ENCODE measurements at regions not wholly inside any gene's neighbourhood (a gene's known extent, or its start where the extent isn't known, plus 50 kb on each side); places are given as distances from the start of the nearest gene placed in this dataset.

DNA sequence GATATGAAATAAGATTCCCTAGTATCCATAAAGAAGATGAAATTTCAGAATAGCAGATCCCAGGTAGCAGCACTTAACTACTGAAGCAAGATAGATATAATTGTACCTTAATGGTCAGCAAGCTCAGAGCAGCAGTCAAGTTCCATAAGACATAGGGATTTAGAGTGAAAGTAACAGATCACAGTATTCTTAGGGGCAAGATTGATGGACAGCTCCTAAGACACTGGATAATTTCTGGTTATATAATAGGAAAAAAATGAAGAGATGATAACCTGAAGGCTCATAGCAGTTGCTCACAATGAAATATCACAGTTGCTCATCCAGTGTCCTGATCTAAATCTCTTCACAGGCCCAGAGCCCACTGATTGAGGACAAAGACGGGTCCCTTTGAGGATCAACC is 66.0 kb downstream of the SLC30A10 start:
- H2AK9ac ChIP-seq (replicated peaks; ENCODE audit: low read depth, low read length, poor library complexity), result no peak overlapping the region
- H2BK20ac ChIP-seq (ENCODE audit: low read depth, low read length), result no peak overlapping the region
- H3K9me1 ChIP-seq (ENCODE audit: insufficient read depth, low read length), result no peaks in the 10 kb centered on the region
- H3K9ac ChIP-seq (ENCODE audit: low read depth, low read length), result no peak overlapping the region
- no peak overlapping the region for H2AK5ac ChIP-seq (ENCODE audit: low read depth, low read length)
- ATAC-seq (ENCODE audit: low read depth) (no peak), DNase-seq (no peak)
- TF ChIP-seq, protein P1, sequence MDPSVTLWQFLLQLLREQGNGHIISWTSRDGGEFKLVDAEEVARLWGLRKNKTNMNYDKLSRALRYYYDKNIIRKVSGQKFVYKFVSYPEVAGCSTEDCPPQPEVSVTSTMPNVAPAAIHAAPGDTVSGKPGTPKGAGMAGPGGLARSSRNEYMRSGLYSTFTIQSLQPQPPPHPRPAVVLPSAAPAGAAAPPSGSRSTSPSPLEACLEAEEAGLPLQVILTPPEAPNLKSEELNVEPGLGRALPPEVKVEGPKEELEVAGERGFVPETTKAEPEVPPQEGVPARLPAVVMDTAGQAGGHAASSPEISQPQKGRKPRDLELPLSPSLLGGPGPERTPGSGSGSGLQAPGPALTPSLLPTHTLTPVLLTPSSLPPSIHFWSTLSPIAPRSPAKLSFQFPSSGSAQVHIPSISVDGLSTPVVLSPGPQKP (IDR thresholded peaks at IDR 0.05; ENCODE audit: borderline replicate concordance, low read depth, low read length), result no peak
- TF ChIP-seq CHD1 (IDR thresholded peaks at IDR 0.05; ENCODE audit: low read depth, low read length) (no peak), NFE2L2 (IDR thresholded peaks at IDR 0.05; ENCODE audit: low read depth, low read length) (no peak), MAFK (IDR thresholded peaks at IDR 0.05; ENCODE audit: low read depth, low read length) (no peak), CEBPB (IDR thresholded peaks at IDR 0.05; ENCODE audit: low read depth, low read length) (no peak), RCOR1 (IDR thresholded peaks at IDR 0.05; ENCODE audit: insufficient replicate concordance, low read length) (no peak), MAZ (IDR thresholded peaks at IDR 0.05; ENCODE audit: borderline replicate concordance, low read depth, low read length) (no peak), POLR2A (IDR thresholded peaks at IDR 0.05; ENCODE audit: low read depth, low read length) (no peak), BHLHE40 (IDR thresholded peaks at IDR 0.05; ENCODE audit: low read depth, low read length) (no peak), SMC3 (IDR thresholded peaks at IDR 0.05; ENCODE audit: low read depth, low read length) (no peak)
- TF ChIP-seq, protein P2, sequence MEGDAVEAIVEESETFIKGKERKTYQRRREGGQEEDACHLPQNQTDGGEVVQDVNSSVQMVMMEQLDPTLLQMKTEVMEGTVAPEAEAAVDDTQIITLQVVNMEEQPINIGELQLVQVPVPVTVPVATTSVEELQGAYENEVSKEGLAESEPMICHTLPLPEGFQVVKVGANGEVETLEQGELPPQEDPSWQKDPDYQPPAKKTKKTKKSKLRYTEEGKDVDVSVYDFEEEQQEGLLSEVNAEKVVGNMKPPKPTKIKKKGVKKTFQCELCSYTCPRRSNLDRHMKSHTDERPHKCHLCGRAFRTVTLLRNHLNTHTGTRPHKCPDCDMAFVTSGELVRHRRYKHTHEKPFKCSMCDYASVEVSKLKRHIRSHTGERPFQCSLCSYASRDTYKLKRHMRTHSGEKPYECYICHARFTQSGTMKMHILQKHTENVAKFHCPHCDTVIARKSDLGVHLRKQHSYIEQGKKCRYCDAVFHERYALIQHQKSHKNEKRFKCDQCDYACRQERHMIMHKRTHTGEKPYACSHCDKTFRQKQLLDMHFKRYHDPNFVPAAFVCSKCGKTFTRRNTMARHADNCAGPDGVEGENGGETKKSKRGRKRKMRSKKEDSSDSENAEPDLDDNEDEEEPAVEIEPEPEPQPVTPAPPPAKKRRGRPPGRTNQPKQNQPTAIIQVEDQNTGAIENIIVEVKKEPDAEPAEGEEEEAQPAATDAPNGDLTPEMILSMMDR (conservative IDR thresholded peaks at IDR 0.05; ENCODE audit: low read depth, low read length), result no peak
- H3K23ac ChIP-seq (ENCODE audit: low read depth, low read length), result no peak overlapping the region
- H3K4me2 ChIP-seq (ENCODE audit: low read depth, low read length), result no peak overlapping the region
- no peak overlapping the region for H4K8ac ChIP-seq (ENCODE audit: low read depth in 2 of 2, low read length in 2 of 2)
- POLR2A ChIA-PET (ENCODE audit: unreplicated experiment), result no interaction called here
- H3K36me3 ChIP-seq (ENCODE audit: control insufficient read depth, insufficient read depth, low read length), result no peaks in the 10 kb centered on the region
- H4K91ac ChIP-seq (ENCODE audit: insufficient read depth, low read depth, low read length), result no peak overlapping the region
- intact Hi-C loops (cut with micrococcal nuclease) (no loop called here), dilution Hi-C loops (cut with HindIII; ENCODE audit: low sequenced_read_pairs, unreplicated experiment) (no loop called here), in situ Hi-C loops (cut with MboI; ENCODE audit: low sequenced_read_pairs) (no loop called here)
- H2BK15ac ChIP-seq (ENCODE audit: low read depth, low read length), result no peak overlapping the region
- CTCF ChIA-PET, result no interaction called here
- no peak overlapping the region for H3K27ac ChIP-seq (ENCODE audit: insufficient read depth, low read length)
- no peaks in the 10 kb centered on the region for H3K27me3 ChIP-seq (ENCODE audit: control insufficient read depth, insufficient read depth, low read length)
- no TSS peak for BruUV-seq (replicated peaks)
- H2BK120ac ChIP-seq (ENCODE audit: low read depth, low read length), result no peak overlapping the region
- no peak overlapping the region for H3K14ac ChIP-seq (replicated peaks; ENCODE audit: low read depth, low read length)
- H3K79me1 ChIP-seq (ENCODE audit: low read depth in 1 of 2, low read length in 2 of 2), result no peaks in the 10 kb centered on the region
- no peak overlapping the region for H3K18ac ChIP-seq (ENCODE audit: low read depth, low read length)
- no peak overlapping the region for H3K4me3 ChIP-seq (ENCODE audit: insufficient read depth, low read depth, low read length)
- no peaks in the 10 kb centered on the region; the same call in 1 of the 2 replicates for H3K9me3 ChIP-seq (ENCODE audit: control insufficient read depth, insufficient read depth, low read length)
- H2AFZ ChIP-seq (replicated peaks; ENCODE audit: low read length, poor library complexity), result no peak overlapping the region
- H2BK5ac ChIP-seq (ENCODE audit: low read depth, low read length, poor library complexity, severe bottlenecking), result no peak overlapping the region
- no peaks in the 10 kb centered on the region for H3K4me1 ChIP-seq (ENCODE audit: control insufficient read depth, insufficient read depth, low read length)
- no CpG with 5 or more reads among the region's 1 CpG for WGBS, 2 experiments (ENCODE audit: extremely low coverage in 2 of 2, insufficient read length in 1 of 2)
- no peak overlapping the region for H4K5ac ChIP-seq (ENCODE audit: low read depth, low read length)
- no peak overlapping the region for H3K56ac ChIP-seq (ENCODE audit: extremely low read depth, insufficient read depth, low read length)
- no peak overlapping the region for H3K4ac ChIP-seq (ENCODE audit: low read depth, low read length)
- no peaks in the 10 kb centered on the region for H4K20me1 ChIP-seq (ENCODE audit: insufficient read depth, low read length)
